ENCODE measurements at regions not wholly inside any gene's neighbourhood (a gene's known extent, or its start where the extent isn't known, plus 50 kb on each side); places are given as distances from the start of the nearest gene placed in this dataset.

DNA sequence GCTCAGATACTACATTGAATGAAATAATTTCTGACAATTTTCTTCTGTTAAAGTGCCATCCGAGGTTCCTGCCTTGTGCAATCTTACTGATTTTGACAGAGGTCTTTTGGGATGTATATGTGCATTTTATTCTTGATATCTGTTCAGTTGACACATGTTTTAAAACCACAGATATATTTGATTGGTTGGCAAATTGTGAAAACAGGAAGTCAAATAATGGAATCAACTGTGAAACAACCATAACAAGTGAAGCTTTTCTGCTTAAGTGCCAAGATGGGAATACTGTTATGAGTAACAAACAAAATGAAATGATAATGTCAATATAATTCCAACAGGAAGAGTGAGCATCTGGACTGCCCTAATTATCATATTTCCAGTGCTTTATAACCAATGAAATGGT, 84.9 kb upstream of the TET2 start:
- TF ChIP-seq, protein P1, sequence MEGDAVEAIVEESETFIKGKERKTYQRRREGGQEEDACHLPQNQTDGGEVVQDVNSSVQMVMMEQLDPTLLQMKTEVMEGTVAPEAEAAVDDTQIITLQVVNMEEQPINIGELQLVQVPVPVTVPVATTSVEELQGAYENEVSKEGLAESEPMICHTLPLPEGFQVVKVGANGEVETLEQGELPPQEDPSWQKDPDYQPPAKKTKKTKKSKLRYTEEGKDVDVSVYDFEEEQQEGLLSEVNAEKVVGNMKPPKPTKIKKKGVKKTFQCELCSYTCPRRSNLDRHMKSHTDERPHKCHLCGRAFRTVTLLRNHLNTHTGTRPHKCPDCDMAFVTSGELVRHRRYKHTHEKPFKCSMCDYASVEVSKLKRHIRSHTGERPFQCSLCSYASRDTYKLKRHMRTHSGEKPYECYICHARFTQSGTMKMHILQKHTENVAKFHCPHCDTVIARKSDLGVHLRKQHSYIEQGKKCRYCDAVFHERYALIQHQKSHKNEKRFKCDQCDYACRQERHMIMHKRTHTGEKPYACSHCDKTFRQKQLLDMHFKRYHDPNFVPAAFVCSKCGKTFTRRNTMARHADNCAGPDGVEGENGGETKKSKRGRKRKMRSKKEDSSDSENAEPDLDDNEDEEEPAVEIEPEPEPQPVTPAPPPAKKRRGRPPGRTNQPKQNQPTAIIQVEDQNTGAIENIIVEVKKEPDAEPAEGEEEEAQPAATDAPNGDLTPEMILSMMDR (conservative IDR thresholded peaks at IDR 0.05; ENCODE audit: low read depth in 2 of 2), result no peak
- TF ChIP-seq, protein P2, sequence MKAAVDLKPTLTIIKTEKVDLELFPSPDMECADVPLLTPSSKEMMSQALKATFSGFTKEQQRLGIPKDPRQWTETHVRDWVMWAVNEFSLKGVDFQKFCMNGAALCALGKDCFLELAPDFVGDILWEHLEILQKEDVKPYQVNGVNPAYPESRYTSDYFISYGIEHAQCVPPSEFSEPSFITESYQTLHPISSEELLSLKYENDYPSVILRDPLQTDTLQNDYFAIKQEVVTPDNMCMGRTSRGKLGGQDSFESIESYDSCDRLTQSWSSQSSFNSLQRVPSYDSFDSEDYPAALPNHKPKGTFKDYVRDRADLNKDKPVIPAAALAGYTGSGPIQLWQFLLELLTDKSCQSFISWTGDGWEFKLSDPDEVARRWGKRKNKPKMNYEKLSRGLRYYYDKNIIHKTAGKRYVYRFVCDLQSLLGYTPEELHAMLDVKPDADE (IDR thresholded peaks at IDR 0.05), result no peak
- TF ChIP-seq CREB1 (CRISPR knock-in tag; IDR thresholded peaks at IDR 0.05; ENCODE audit: low read depth) (no peak), EZH2phosphoT487 (IDR thresholded peaks at IDR 0.05; ENCODE audit: unreplicated experiment) (no peak)
